Stimulated activated naive CD8-positive, alpha-beta T cell treated with anti-CD3 and anti-CD28 coated beads, Interleukin-15, amount 100 ng/mL, for 72 hours (primary cell): ENCODE measurements at regions not wholly inside any gene's neighbourhood (a gene's known extent, or its start where the extent isn't known, plus 50 kb on each side); places are given as distances from the start of the nearest gene placed in this dataset.

Experiments used
- ATAC-seq: fragments of 150-1000 bp; cut with Tn5 transposase; 2 replicates; pipeline ENCODE4 v1.10.0; 2021; ENCODE audit warnings: mild to moderate bottlenecking, moderate library complexity
- DNase-seq, 2 donors: peaks; one replicate each; pipeline ENCODE4 v3.0.0; 2021 to 2022
- H3K27ac Mint-ChIP-seq, 2 donors: one replicate each; pipeline ENCODE4 v1.8.0; 2022; ENCODE audit warnings: mild to moderate bottlenecking in 2 of 2, mixed read lengths in 2 of 2, moderate library complexity in 2 of 2
- H3K27me3 Mint-ChIP-seq: one replicate; pipeline ENCODE4 v1.8.0; 2022; ENCODE audit warnings: mixed read lengths
- H3K4me1 Mint-ChIP-seq: one replicate; pipeline ENCODE4 v1.8.0; 2022; ENCODE audit warnings: mild to moderate bottlenecking, mixed read lengths
- H3K4me3 Mint-ChIP-seq, 2 donors: one replicate each; pipeline ENCODE4 v1.8.0; 2022; ENCODE audit warnings: mild to moderate bottlenecking in 2 of 2, mixed read lengths in 2 of 2, moderate library complexity in 1 of 2
- H3K9me3 Mint-ChIP-seq, 2 donors: one replicate each; pipeline ENCODE4 v1.8.0; 2022; ENCODE audit warnings: mixed read lengths in 2 of 2

GRCh38 chr10:113294868-113295267 lies 258.0 kb upstream of the HABP2 start:
- Mint-ChIP-seq H3K4me3 (no peak overlapping the region), H3K27me3 (peaks cover 34% of the 10 kb centered on the region), H3K27ac (no peak overlapping the region), H3K9me3 (no peaks in the 10 kb centered on the region), H3K4me1 (peaks cover 10% of the 10 kb centered on the region)
- ATAC-seq: no peak
- no peak for DNase-seq

- no peak for ATAC-seq
- Mint-ChIP-seq H3K27ac (no peak overlapping the region), H3K4me3 (no peak overlapping the region), H3K4me1 (peaks cover 10% of the 10 kb centered on the region), H3K27me3 (peaks cover 44% of the 10 kb centered on the region), H3K9me3 (no peaks in the 10 kb centered on the region)
- no peak for DNase-seq
These were observed 255.6 kb upstream of the HABP2 start for GRCh38 chr10:113297226-113297625.

GRCh38 chr10:113298616-113299015 lies 254.2 kb upstream of the HABP2 start:
- Mint-ChIP-seq H3K4me3 (no peak overlapping the region), H3K4me1 (peaks cover 10% of the 10 kb centered on the region), H3K27ac (no peak overlapping the region), H3K27me3 (peaks cover 44% of the 10 kb centered on the region), H3K9me3 (no peaks in the 10 kb centered on the region)
- DNase-seq (no peak), ATAC-seq (no peak)

GRCh38 chr10:113300201-113300600 lies 252.7 kb upstream of the HABP2 start:
- peaks cover 44% of the 10 kb centered on the region for H3K27me3 Mint-ChIP-seq
- no peak overlapping the region for H3K27ac Mint-ChIP-seq
- H3K4me1 Mint-ChIP-seq: peaks cover 10% of the 10 kb centered on the region
- H3K9me3 Mint-ChIP-seq: no peaks in the 10 kb centered on the region
- no peak overlapping the region for H3K4me3 Mint-ChIP-seq
- no peak for ATAC-seq
- no peak for DNase-seq

GRCh38 chr10:113300617-113301016 lies 252.2 kb upstream of the HABP2 start:
- Mint-ChIP-seq H3K27ac (no peak overlapping the region), H3K9me3 (no peaks in the 10 kb centered on the region), H3K4me3 (no peak overlapping the region), H3K4me1 (peaks cover 10% of the 10 kb centered on the region), H3K27me3 (peaks cover 44% of the 10 kb centered on the region)
- DNase-seq: no peak
- ATAC-seq: no peak

GRCh38 chr10:113301342-113301984 lies 251.4 kb upstream of the HABP2 start:
- DNase-seq (no peak), ATAC-seq (no peak)
- Mint-ChIP-seq H3K4me3 (no peak overlapping the region), H3K9me3 (no peaks in the 10 kb centered on the region), H3K4me1 (peaks cover 10% of the 10 kb centered on the region), H3K27me3 (peaks cover 44% of the 10 kb centered on the region), H3K27ac (no peak overlapping the region)

GRCh38 chr10:113302062-113302461 lies 250.8 kb upstream of the HABP2 start:
- H3K4me1 Mint-ChIP-seq: peaks cover 10% of the 10 kb centered on the region
- H3K27ac Mint-ChIP-seq: no peak overlapping the region
- DNase-seq (no peak), ATAC-seq (no peak)
- H3K9me3 Mint-ChIP-seq: no peaks in the 10 kb centered on the region
- H3K27me3 Mint-ChIP-seq: peaks cover 41% of the 10 kb centered on the region
- H3K4me3 Mint-ChIP-seq: no peak overlapping the region

GRCh38 chr10:113303544-113304146 lies 249.2 kb upstream of the HABP2 start:
- H3K4me1 Mint-ChIP-seq: peaks cover 10% of the 10 kb centered on the region
- peaks cover 25% of the 10 kb centered on the region for H3K27me3 Mint-ChIP-seq
- no peak for ATAC-seq
- H3K27ac Mint-ChIP-seq: no peak overlapping the region
- no peak overlapping the region for H3K4me3 Mint-ChIP-seq
- DNase-seq: no peak
- H3K9me3 Mint-ChIP-seq: no peaks in the 10 kb centered on the region

GRCh38 chr10:113304726-113305125 lies 248.1 kb upstream of the HABP2 start:
- Mint-ChIP-seq H3K4me1 (peaks cover under 1% of the 10 kb centered on the region), H3K4me3 (no peak overlapping the region), H3K9me3 (no peaks in the 10 kb centered on the region), H3K27me3 (peaks cover 14% of the 10 kb centered on the region), H3K27ac (no peak overlapping the region)
- ATAC-seq (no peak), DNase-seq (no peak)

- H3K27me3 Mint-ChIP-seq: peaks cover 3% of the 10 kb centered on the region
- ATAC-seq: peak; percentile 15
- no peak overlapping the region for H3K27ac Mint-ChIP-seq
- no peaks in the 10 kb centered on the region for H3K4me1 Mint-ChIP-seq
- DNase-seq: no peak
- H3K4me3 Mint-ChIP-seq: no peak overlapping the region
- no peaks in the 10 kb centered on the region for H3K9me3 Mint-ChIP-seq
These were observed 247.0 kb upstream of the HABP2 start for GRCh38 chr10:113305871-113306270.

- no peaks in the 10 kb centered on the region for H3K4me1 Mint-ChIP-seq
- H3K4me3 Mint-ChIP-seq: no peak overlapping the region
- DNase-seq: no peak
- no peak overlapping the region for H3K27ac Mint-ChIP-seq
- no peak for ATAC-seq
- H3K27me3 Mint-ChIP-seq: no peaks in the 10 kb centered on the region
- H3K9me3 Mint-ChIP-seq: peaks cover 0 to 8% of the 10 kb centered on the region in 2 donors
These were observed 243.1 kb upstream of the HABP2 start for GRCh38 chr10:113309791-113310190.

GRCh38 chr10:113310347-113310746 lies 242.5 kb upstream of the HABP2 start:
- H3K27ac Mint-ChIP-seq: no peak overlapping the region
- H3K9me3 Mint-ChIP-seq: peaks cover 0 to 8% of the 10 kb centered on the region in 2 donors
- no peak overlapping the region for H3K4me3 Mint-ChIP-seq
- no peaks in the 10 kb centered on the region for H3K27me3 Mint-ChIP-seq
- no peak for DNase-seq
- ATAC-seq: no peak
- H3K4me1 Mint-ChIP-seq: no peaks in the 10 kb centered on the region

GRCh38 chr10:113313048-113313602 lies 239.7 kb upstream of the HABP2 start:
- Mint-ChIP-seq H3K4me1 (no peaks in the 10 kb centered on the region), H3K27ac (no peak overlapping the region), H3K4me3 (no peak overlapping the region), H3K27me3 (peaks cover 4% of the 10 kb centered on the region), H3K9me3 (peaks cover 0 to 20% of the 10 kb centered on the region in 2 donors)
- DNase-seq: no peak
- ATAC-seq: no peak

GRCh38 chr10:113313722-113314121 lies 239.1 kb upstream of the HABP2 start:
- Mint-ChIP-seq H3K4me1 (no peaks in the 10 kb centered on the region), H3K9me3 (peaks cover 0 to 20% of the 10 kb centered on the region in 2 donors), H3K27me3 (peaks cover 7% of the 10 kb centered on the region), H3K27ac (peak overlapping the region in 1 of 2 donors; percentile 39), H3K4me3 (no peak overlapping the region)
- DNase-seq (no peak), ATAC-seq (no peak)

- H3K27me3 Mint-ChIP-seq: peaks cover 7% of the 10 kb centered on the region
- no peak overlapping the region for H3K4me3 Mint-ChIP-seq
- no peaks in the 10 kb centered on the region for H3K4me1 Mint-ChIP-seq
- H3K9me3 Mint-ChIP-seq: peaks cover 0 to 20% of the 10 kb centered on the region in 2 donors
- ATAC-seq (no peak), DNase-seq (no peak)
- no peak overlapping the region for H3K27ac Mint-ChIP-seq
These were observed 236.3 kb upstream of the HABP2 start for GRCh38 chr10:113316506-113316905.

- peaks cover 7% of the 10 kb centered on the region for H3K27me3 Mint-ChIP-seq
- DNase-seq: no peak
- no peak overlapping the region for H3K27ac Mint-ChIP-seq
- no peak for ATAC-seq
- H3K4me3 Mint-ChIP-seq: no peak overlapping the region
- H3K9me3 Mint-ChIP-seq: peaks cover 0 to 20% of the 10 kb centered on the region in 2 donors
- H3K4me1 Mint-ChIP-seq: no peaks in the 10 kb centered on the region
These were observed 235.4 kb upstream of the HABP2 start for GRCh38 chr10:113317489-113317888.
